Uterus (tissue), 3 donors: ENCODE measurements at regions not wholly inside any gene's neighbourhood (a gene's known extent, or its start where the extent isn't known, plus 50 kb on each side); places are given as distances from the start of the nearest gene placed in this dataset.

Source experiments
- DNase-seq, 2 donors: peaks; one replicate each; pipeline ENCODE4 v3.0.0-alpha.2; 2019 to 2020
- H3K27ac ChIP-seq, 2 donors: fragments of 200-600 bp; sonication (generic); 1 replicate in 1 of 2; 2 replicates in 1 of 2; pipeline ENCODE4 v1.5.1; 2016 to 2018
- H3K27me3 ChIP-seq, 2 donors: fragments of 200-600 bp; sonication (generic); one replicate each; pipeline ENCODE4 v1.5.1; 2018 to 2019; ENCODE audit warnings: control low read depth in 1 of 2
- H3K36me3 ChIP-seq, 2 donors: fragments of 200-600 bp; sonication (generic); one replicate each; pipeline ENCODE4 v1.5.1; 2019; ENCODE audit warnings: control low read depth in 1 of 2
- H3K4me1 ChIP-seq, 2 donors: fragments of 200-600 bp; sonication (generic); one replicate each; pipeline ENCODE4 v1.5.1; 2018 to 2019; ENCODE audit warnings: control low read depth in 1 of 2
- H3K4me3 ChIP-seq, 2 donors: fragments of 200-600 bp; sonication (generic); 1 replicate in 1 of 2; 2 replicates in 1 of 2; pipeline ENCODE4 v1.5.1; 2018 to 2019; ENCODE audit warnings: mild to moderate bottlenecking in 1 of 2
- H3K9me3 ChIP-seq, 2 donors: fragments of 200-600 bp; sonication (generic); one replicate each; pipeline ENCODE4 v1.5.1; 2019; ENCODE audit warnings: control low read depth in 1 of 2
- POLR2A ChIP-seq, 2 donors: fragments of 450-650 bp; IDR thresholded peaks; one replicate each; pipeline ENCODE4 v1.6.1; 2016; ENCODE audit warnings: antibody characterized with exemption in 2 of 2, mild to moderate bottlenecking in 1 of 2, moderate library complexity in 1 of 2
- intact Hi-C: fragments of 100-400 bp; cut with DNase I; formaldehyde crosslinking; loops from one replicate; pipeline ENCODE4 v1.15.1; 2023; ENCODE audit warnings: low total_unique reads
- TF ChIP-seq, protein P1 (sequence below), 4 experiments: fragments of 200-600 bp in 2 of 4; fragments of 450-650 bp in 2 of 4; sonication (generic) in 2 of 4; IDR thresholded peaks; one replicate each; pipeline ENCODE4 v1.5.1; 2016 to 2019; ENCODE audit warnings: antibody characterized with exemption in 4 of 4, mild to moderate bottlenecking in 2 of 4, moderate library complexity in 1 of 4
- donor health status: DM: yes; HTN: yes; CAD: no.

DNA sequence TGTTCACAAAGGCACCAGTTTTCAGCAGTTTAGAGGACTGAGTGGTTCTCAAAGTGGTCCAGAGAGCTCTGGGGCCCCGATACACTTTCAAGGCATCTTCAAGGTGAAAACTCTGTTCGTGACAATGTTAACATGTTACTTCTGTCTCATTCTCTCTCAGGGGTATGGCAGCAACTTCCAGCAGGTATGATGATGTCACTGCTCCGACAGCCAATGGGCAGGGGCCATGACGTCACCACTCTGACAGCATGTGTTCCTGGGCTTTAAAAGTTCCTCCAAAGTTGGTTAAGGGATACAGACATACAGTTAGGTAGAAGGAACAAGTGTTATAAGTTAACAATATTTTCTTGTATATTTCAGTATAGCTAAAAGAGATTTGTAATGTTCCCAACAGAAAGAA, 87.9 kb downstream of the KLF15 start:
- DNase-seq, result no peak
- TF ChIP-seq, protein P1, sequence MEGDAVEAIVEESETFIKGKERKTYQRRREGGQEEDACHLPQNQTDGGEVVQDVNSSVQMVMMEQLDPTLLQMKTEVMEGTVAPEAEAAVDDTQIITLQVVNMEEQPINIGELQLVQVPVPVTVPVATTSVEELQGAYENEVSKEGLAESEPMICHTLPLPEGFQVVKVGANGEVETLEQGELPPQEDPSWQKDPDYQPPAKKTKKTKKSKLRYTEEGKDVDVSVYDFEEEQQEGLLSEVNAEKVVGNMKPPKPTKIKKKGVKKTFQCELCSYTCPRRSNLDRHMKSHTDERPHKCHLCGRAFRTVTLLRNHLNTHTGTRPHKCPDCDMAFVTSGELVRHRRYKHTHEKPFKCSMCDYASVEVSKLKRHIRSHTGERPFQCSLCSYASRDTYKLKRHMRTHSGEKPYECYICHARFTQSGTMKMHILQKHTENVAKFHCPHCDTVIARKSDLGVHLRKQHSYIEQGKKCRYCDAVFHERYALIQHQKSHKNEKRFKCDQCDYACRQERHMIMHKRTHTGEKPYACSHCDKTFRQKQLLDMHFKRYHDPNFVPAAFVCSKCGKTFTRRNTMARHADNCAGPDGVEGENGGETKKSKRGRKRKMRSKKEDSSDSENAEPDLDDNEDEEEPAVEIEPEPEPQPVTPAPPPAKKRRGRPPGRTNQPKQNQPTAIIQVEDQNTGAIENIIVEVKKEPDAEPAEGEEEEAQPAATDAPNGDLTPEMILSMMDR (IDR thresholded peaks at IDR 0.05), result no peak
- no peak for TF ChIP-seq POLR2A (IDR thresholded peaks at IDR 0.05)
- peak overlapping the region; percentile 66 to 75 for H3K27ac ChIP-seq
- intact Hi-C loops, result no loop called here
- H3K4me1 ChIP-seq, result peaks cover 0 to 12% of the 10 kb centered on the region in 2 donors
- no peaks in the 10 kb centered on the region for H3K27me3 ChIP-seq
- H3K36me3 ChIP-seq, result no peaks in the 10 kb centered on the region
- H3K9me3 ChIP-seq, result no peaks in the 10 kb centered on the region
- no peak overlapping the region for H3K4me3 ChIP-seq

DNA sequence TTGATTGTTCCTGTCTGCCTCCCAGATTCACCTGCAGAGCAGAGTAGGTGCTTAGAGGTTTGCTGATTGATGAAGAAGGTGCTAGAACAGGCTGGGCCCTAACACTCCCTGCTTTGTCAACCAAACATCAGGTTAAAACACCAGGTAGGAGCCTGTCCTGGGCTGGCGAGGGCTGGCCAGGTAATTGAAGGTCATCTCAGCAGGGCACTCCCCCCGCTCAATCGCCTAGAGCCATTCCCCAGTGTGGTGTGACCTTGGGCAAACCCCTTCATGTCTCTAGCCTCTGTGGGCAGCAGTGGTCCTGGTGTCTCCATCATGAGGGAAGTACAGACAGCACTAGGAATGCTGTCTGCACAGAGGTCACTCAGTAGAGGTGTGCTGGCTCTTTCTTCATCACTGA, 88.3 kb downstream of the KLF15 start:
- Histone ChIP-seq H3K27me3 (no peaks in the 10 kb centered on the region), H3K4me1 (peaks cover 0 to 12% of the 10 kb centered on the region in 2 donors), H3K4me3 (no peak overlapping the region), H3K9me3 (no peaks in the 10 kb centered on the region), H3K27ac (peak overlapping the region; percentile 66 to 97), H3K36me3 (no peaks in the 10 kb centered on the region)
- TF ChIP-seq, protein P1 (IDR thresholded peaks at IDR 0.05), result no peak
- TF ChIP-seq POLR2A (IDR thresholded peaks at IDR 0.05), result no peak
- intact Hi-C loops, result no loop called here
- no peak for DNase-seq

DNA sequence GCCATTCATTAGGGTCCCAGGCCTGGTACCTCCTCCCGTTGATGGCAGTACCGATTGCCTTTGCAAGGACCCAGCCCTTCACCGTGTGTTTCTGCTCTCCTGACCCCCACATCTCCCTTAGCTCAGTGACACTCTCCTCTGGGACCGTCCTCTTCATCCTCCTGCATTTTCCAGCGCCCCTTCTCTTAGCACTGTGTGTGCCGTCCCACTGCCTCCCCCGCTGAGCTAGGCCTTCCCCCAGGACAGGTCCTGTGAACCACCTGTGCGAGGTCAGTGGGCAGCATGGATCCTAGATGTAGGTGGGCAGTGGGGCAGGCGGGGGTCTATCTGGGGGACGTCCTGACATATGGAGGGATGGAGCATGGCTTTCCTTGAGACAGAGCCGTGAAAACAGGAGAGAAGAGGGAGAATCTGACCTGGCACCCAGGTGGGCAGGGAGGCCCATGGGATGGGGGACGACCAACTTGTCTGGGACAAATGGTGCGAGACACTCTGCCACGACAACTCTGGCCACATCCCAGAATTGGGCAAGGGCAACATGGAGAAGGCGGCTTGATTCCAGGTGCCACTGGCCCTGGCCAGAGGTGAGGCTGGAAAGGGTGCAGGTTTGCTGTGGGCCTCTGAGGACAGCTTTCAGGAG, 87.7 kb upstream of the ALDH1L1 start:
- TF ChIP-seq, protein P1 (IDR thresholded peaks at IDR 0.05), result no peak
- TF ChIP-seq POLR2A (IDR thresholded peaks at IDR 0.05), result no peak
- Histone ChIP-seq H3K4me1 (peaks cover 0 to 12% of the 10 kb centered on the region in 2 donors), H3K9me3 (no peaks in the 10 kb centered on the region), H3K4me3 (peak overlapping the region; percentile 17 to 25), H3K27ac (peak overlapping the region; percentile 85 to 97), H3K36me3 (no peaks in the 10 kb centered on the region), H3K27me3 (no peaks in the 10 kb centered on the region)
- intact Hi-C loops, result no loop called here
- no peak for DNase-seq

DNA sequence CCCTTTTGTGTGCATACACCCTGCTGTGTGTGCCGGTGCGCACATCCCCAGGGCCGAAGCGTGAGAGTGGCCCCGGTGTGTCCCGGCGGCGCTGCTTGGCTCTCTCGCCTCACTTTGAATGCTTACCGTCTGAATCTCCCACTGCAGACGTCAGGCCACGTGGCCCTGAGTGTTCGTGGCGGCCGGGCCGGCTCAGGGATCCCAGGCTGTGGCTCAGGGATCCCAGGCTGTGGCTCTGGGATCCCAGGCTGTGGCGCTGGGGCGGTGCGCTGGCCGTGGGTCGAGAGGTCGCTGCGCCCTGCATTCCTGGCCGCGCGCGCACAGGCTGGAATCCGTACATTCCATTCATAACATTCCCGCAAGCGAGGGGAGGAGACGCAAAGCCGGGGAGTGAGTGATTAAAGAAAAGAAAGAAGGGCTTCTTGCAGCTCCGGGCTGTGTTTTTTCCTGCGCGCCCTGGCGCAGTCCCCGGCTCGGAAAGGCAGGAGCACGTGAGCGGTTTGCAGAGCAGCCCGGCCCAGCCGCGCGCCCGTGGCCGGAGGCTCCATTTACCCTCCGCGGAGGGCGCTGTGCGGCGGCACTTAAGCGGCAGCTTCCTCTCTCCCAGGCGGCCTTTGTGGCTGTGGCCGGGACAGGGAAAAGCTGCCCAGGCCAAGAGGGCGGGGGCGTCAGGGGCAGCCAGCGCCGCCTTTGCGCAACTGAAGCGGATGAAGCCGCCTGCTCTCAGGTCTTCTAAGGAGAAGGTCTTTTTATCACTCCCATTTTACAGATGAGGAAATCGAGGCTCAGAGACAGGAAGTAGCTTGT, 87.0 kb upstream of the ALDH1L1 start:
- Histone ChIP-seq H3K27ac (peak overlapping the region; percentile 85 to 97), H3K4me1 (peaks cover 0 to 12% of the 10 kb centered on the region in 2 donors), H3K9me3 (no peaks in the 10 kb centered on the region), H3K36me3 (no peaks in the 10 kb centered on the region), H3K27me3 (no peaks in the 10 kb centered on the region), H3K4me3 (peak overlapping the region; percentile 17 to 25)
- peak; percentile 76 to 77 for DNase-seq
- intact Hi-C loops, result no loop called here
- TF ChIP-seq POLR2A (IDR thresholded peaks at IDR 0.05), result peak in 1 of 2 donors; percentile 38
- TF ChIP-seq, protein P1 (IDR thresholded peaks at IDR 0.05), result peak in 1 of 4 experiments; percentile 10

DNA sequence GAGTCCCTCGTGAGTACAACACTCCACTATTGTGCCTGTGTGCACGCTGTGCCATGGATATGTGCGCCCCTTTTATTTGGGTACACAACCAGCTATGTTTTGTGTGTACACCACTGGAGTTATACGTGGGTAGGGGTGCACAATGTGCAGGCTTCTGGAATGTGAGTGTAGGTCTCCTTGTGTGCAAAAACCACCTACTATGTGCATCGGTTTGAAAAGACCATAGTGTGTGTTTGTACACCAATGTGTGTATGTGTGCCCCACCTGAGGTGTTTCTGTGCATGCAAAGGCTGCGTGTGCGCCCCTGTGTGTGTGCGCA, 86.4 kb upstream of the ALDH1L1 start:
- no peak for DNase-seq
- Histone ChIP-seq H3K27me3 (no peaks in the 10 kb centered on the region), H3K4me1 (peaks cover 0 to 12% of the 10 kb centered on the region in 2 donors), H3K27ac (peak overlapping the region; percentile 85 to 97), H3K9me3 (no peaks in the 10 kb centered on the region), H3K36me3 (no peaks in the 10 kb centered on the region), H3K4me3 (peak overlapping the region in 1 of 2 donors; percentile 17)
- TF ChIP-seq, protein P1 (IDR thresholded peaks at IDR 0.05), result no peak
- TF ChIP-seq POLR2A (IDR thresholded peaks at IDR 0.05), result no peak
- intact Hi-C loops, result no loop called here
